GM19463 (cell line): ENCODE measurements at regions not wholly inside any gene's neighbourhood (a gene's known extent, or its start where the extent isn't known, plus 50 kb on each side); places are given as distances from the start of the nearest gene placed in this dataset.
"Not testable (repeated sequence)": the region's sequence is repeated elsewhere in the genome, so short reads cannot be mapped to it uniquely, and the experiment has no call there.

Experiments
- ATAC-seq: cut with Tn5 transposase; IDR thresholded peaks from one replicate; pipeline ENCODE4 v1.9.1; 2021; ENCODE audit warnings: mild to moderate bottlenecking, moderate library complexity; ENCODE audit not compliant: unreplicated experiment

GRCh38 chr9:75274781-75275180, 186.5 kb downstream of the OSTF1 start:
- no peak for ATAC-seq

- no peak for ATAC-seq
These were observed 193.7 kb downstream of the OSTF1 start for GRCh38 chr9:75282047-75282446.

DNA sequence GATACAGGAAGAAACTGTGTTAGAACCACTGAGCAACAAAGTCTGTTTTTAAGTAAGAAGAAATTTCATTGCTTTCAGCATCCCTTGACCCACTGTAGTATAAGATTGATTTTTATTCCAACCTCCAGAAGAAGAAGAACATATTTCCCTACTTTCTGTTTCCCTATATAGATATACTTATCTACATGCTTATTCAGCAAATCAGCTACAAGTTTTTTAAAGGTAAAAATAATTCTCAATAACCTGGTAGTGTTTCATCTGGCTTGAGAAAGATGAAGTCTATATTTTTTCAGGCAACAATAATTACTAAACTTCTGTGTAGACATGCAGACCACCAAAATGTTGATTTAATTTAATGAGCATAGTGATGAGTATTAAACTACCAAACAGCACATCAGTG, 201.0 kb downstream of the OSTF1 start:
- ATAC-seq, result no peak

DNA sequence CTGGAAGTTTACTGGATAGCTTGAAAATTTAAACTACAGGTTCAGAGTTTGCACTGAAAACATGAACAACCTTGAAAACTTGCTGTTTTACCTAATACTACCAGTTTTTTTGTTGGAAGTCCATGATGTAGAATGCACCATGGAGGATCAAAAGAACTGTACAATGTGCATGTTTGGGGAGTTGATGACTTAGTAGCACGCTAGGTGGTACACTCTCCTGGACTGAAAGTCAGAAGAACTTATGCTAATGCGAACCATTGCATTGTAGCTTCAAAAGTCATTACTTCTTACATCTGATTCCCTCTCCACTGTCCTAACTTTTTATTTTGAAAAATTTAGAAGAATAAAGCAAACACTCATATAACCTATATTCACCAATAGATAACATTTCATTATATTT, 211.0 kb downstream of the OSTF1 start:
- no peak for ATAC-seq

DNA sequence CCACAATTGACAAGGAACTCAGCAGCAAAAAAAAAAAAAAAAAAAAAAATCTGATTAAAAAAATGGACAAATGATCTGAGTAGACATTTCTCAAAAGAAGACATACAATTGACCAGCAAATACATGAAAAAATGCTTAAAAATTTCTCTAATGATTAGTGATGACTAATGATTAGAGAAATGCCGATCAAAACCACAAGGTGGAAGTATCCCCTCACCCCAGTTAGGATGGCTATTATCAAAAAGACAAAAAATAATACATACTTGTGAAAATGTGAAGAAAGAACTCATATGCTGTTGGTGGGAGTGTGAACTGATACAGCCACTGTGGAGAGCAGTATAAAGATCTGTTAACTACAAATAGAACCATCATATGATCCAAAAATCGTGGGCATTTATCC, 245.3 kb downstream of the OSTF1 start:
- ATAC-seq, result no peak

DNA sequence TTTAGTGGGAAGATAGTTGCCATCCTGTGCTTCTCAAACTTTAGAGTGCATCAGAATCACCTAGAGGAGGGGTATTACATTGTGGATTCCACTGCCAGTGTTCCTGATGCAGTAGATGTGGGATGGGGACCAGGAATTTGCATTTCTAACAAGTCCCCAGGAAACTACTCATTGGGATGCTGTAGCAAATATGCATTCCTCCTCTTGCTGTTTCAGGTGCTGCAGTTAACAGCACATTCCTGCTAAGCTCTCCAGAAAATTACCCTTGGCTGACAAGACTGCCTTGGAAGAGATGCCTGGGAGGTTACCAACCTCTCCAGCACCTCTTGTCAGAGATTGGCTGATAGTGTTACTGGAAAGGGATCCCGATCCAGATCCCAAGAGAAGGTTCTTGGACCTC, 270.5 kb downstream of the OSTF1 start:
- ATAC-seq, result no peak

- ATAC-seq, result no peak
These were observed 271.3 kb downstream of the OSTF1 start for GRCh38 chr9:75359638-75360037.

DNA sequence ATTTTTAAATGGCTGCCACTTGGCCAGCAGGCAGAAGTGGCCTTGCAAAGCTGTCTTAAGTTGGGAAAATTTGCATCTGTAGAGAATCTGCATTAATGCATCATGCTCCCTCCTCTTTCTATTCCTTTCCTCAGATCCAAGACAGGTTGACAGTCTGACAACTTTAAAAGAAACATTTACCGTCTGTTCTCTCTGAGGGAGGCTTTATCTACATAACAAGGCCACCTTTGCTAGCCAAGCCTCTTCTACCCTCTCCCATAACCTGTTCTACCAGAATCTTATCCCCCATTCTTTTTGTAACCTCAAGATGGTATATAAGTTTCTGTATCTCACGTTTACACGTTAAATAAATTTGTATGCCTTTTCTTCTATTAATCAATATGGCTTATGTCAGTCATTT, 271.9 kb downstream of the OSTF1 start:
- ATAC-seq, result no peak

DNA sequence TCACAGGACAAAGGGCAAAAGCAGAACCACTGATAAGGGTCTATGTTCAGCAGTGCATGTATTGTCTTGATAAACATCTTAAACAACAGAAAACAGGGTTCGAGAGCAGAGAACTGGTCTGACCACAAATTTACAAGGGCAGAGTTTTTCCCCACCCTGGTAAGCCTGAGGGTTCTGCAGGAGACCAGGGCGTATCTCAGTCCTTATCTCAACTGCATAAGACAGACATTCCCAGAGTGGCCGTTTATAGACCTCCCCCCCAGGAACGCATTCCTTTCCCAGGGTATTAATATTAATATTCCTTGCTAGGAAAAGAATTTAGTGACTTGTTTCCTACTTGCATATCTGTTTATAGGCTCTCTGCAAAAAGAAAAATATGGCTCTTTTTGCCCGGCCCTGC, 274.1 kb downstream of the OSTF1 start:
- ATAC-seq, result not testable (repeated sequence)

GRCh38 chr9:75365196-75365595, 276.9 kb downstream of the OSTF1 start:
- ATAC-seq, result no peak

DNA sequence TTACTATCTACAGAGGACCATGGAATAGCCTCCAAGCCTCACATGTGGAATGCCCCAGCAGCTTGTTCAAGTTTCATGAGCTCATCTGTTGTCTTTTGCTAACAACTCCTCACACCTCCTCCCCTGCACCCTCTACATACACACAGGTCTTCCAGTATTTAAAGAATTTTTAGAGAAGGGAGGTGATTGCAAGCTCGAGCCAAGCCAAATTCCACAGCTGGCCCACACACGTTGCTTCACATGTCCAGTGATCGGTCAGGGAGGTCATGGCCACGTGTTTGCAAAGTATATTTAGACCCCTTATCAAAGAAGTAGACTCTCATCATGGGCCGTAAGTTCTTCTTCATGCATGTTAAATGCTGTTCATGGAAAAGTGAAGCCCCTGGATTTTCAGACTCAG, 281.7 kb downstream of the OSTF1 start:
- ATAC-seq, result no peak

DNA sequence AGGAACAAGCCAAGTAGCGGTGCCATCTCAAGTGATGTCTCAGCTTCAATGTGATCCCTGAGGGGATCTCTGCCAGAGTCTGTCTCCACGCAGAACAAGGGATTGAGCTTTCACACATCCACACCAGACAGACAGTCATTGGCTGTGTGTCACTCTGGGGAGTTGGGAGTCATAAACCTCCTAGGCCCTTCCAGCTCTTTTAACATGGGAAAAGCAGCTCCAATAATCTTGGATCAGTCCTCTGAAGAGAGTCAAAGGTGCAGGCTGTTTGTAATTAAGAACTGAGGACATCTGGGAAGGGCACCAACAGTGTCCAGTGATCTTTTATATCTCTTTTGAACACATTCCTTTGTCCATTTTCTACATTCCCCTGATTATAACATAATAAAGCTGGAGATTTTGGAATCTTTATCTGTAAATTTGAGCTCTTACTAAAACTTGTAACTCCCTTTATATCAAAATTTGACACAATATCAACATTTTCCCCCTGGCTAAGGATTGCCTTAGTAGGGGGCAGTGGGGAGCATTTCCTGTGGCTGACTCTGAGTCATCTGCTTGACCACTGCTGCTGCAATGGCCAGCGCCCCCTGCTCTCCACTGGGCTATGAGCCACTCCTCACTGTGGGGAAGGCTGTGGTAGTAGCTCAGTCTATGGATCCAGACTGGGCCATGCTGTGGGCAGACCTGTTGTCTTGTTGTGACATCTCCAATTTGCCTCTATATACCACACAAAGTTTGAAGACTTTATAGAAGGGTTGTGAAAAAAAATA, 284.4 kb downstream of the OSTF1 start:
- ATAC-seq, result no peak

GRCh38 chr9:75376680-75377254, 288.5 kb downstream of the OSTF1 start:
- ATAC-seq, result no peak

DNA sequence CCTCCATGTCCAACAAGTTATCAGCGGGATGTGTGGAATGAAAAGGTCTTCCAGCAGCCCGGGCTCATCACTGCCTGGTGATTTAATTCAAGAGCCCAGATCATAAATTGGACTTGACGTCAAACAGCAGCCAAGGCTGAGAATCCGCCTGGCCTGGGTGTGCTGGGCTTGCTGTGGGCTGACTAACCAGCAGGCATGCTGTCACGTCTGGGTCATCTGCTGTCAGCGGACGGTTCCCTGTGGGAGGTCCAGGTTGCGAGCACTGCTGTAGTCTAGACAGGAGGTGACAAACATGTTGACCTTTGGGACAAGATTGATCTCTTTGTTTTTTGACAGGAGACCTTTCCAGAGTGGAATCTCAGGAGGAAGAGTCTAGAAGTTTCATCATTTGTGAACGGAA, 289.7 kb downstream of the OSTF1 start:
- no peak for ATAC-seq

- no peak for ATAC-seq
These were observed 290.6 kb downstream of the OSTF1 start for GRCh38 chr9:75378926-75379325.

- ATAC-seq, result no peak
These were observed 293.8 kb downstream of the OSTF1 start for GRCh38 chr9:75382126-75382525.

- not testable (repeated sequence) for ATAC-seq
These were observed 295.2 kb downstream of the OSTF1 start for GRCh38 chr9:75383420-75384034.

- ATAC-seq, result no peak
These were observed 296.9 kb downstream of the OSTF1 start for GRCh38 chr9:75385236-75385635.

DNA sequence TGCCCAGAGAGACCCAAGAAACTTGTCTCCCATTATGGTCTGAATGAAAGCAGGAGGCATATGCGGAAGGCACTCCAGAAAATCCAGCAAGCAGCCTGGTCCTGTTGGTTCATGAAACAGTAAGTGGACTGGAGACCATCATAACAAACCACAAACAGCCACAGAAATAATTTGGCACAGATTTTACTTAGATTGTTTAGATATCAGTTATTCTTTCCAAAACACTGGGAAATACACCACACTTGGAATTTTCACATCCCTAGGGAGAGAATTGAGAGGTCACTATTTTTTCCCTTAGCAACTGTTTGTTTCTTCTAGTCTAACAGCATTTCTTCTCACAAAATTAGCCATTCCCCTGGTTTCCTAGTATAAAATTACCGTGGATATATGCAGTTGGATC, 300.8 kb downstream of the OSTF1 start:
- ATAC-seq, result no peak

- no peak for ATAC-seq
These were observed 302.6 kb downstream of the OSTF1 start for GRCh38 chr9:75390951-75391350.

DNA sequence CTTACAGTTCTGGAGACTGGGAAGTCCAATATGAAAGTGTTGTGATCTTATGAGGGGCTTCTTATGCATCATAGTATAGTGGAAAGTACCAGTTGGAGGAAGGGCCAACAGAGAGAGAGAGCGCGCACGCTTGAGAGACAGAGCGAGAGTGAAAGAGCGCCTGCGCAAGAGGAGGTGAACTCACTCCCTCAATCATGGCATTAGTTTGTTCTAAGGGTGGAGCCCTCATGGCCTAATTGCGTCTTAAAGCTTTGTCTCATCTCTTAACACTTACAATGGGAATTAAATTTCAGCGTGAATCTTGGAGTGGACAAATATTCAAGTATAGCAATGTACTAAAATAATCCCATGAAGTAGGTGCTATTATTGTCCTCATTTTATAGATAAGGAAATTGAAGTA, 303.2 kb downstream of the OSTF1 start:
- no peak for ATAC-seq

GRCh38 chr9:75395336-75395735, 307.0 kb downstream of the OSTF1 start:
- ATAC-seq, result no peak
